Immature natural killer cell (primary cell): ENCODE measurements at regions not wholly inside any gene's neighbourhood (a gene's known extent, or its start where the extent isn't known, plus 50 kb on each side); places are given as distances from the start of the nearest gene placed in this dataset.
A peak's percentile ranks its signal among the peaks of the same experiment; 100 is the strongest.
"Not testable (repeated sequence)": the region's sequence is repeated elsewhere in the genome, so short reads cannot be mapped to it uniquely, and the experiment has no call there.

Experiments
- DNase-seq, 3 donors: peaks; one replicate each; pipeline ENCODE4 v3.0.0; 2022; ENCODE audit warnings: mixed read lengths in 1 of 3
- H3K27ac Mint-ChIP-seq, 6 donors: one replicate each; pipeline ENCODE4 v1.8.0; 2020; ENCODE audit warnings: mixed read lengths in 6 of 6, mild to moderate bottlenecking in 5 of 6, inconsistent platforms in 4 of 6, moderate library complexity in 3 of 6
- H3K27me3 Mint-ChIP-seq, 3 donors: one replicate each; pipeline ENCODE4 v1.8.0; 2020 to 2021; ENCODE audit warnings: low read depth in 3 of 3, mild to moderate bottlenecking in 3 of 3, mixed read lengths in 3 of 3, moderate library complexity in 3 of 3, inconsistent platforms in 1 of 3
- H3K36me3 Mint-ChIP-seq, 3 donors: one replicate each; pipeline ENCODE4 v1.8.0; 2020; ENCODE audit warnings: mixed read lengths in 3 of 3, inconsistent platforms in 2 of 3, mild to moderate bottlenecking in 2 of 3
- H3K4me1 Mint-ChIP-seq, 2 donors: one replicate each; pipeline ENCODE4 v1.8.0; 2020; ENCODE audit warnings: inconsistent platforms in 2 of 2, mild to moderate bottlenecking in 2 of 2, mixed read lengths in 2 of 2, moderate library complexity in 1 of 2
- H3K4me3 Mint-ChIP-seq, 5 donors: one replicate each; pipeline ENCODE4 v1.8.0; 2020; ENCODE audit warnings: mild to moderate bottlenecking in 5 of 5, mixed read lengths in 5 of 5, inconsistent platforms in 3 of 5, moderate library complexity in 3 of 5
- H3K9me3 Mint-ChIP-seq, 6 donors: one replicate each; pipeline ENCODE4 v1.8.0; 2020; ENCODE audit warnings: mild to moderate bottlenecking in 6 of 6, mixed read lengths in 6 of 6, inconsistent platforms in 4 of 6, moderate library complexity in 3 of 6

DNA sequence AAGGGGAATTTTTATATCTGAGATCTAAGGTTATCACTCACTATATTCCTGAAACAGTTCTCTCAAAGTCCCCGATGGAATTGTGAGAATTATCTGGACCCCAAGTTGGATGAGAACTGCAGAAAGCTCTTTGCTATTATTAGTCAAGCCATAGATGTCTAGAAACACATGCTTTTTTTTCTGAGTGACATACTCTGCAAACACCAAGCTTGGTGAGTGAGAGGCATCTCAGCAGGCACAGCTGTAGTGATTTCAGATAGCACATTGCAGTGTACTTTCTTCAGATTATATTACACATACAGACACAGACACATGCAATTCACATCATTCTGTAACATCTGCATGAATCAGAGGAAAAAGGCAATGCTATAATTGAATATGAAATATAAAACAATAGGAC is 111.1 kb upstream of the UFL1 start:
- DNase-seq: no peak
- Mint-ChIP-seq H3K9me3 (peaks cover 0 to 3% (median 0%) of the 10 kb centered on the region in 6 donors), H3K27ac (no peak overlapping the region), H3K36me3 (no peaks in the 10 kb centered on the region), H3K27me3 (peaks cover 0 to 3% (median 0%) of the 10 kb centered on the region in 3 donors), H3K4me1 (no peaks in the 10 kb centered on the region), H3K4me3 (no peak overlapping the region)

DNA sequence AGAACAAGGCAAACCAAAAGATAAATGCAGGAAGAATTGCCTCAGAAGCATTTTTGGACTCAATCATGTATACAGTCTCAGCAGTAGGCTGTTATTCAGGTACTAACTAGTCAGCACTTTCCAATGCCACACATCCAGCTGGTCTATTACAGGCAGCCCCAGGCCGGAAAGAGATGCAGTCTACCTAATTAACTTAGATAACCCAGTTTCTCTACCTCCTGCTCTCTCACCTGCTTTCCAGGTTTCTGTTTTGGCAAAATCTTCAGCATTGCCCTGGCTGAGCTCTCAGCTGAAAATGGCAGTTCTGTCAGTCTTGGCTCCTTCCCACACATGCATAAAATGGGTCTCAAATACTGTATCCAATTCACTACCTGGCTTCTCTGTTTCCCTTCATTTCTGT is 101.3 kb upstream of the UFL1 start:
- Mint-ChIP-seq H3K27ac (no peak overlapping the region), H3K9me3 (peaks cover 2 to 8% (median 6%) of the 10 kb centered on the region in 6 donors), H3K4me3 (no peak overlapping the region), H3K36me3 (no peaks in the 10 kb centered on the region), H3K27me3 (peaks cover 2 to 4% (median 2%) of the 10 kb centered on the region in 3 donors), H3K4me1 (no peaks in the 10 kb centered on the region)
- DNase-seq: no peak

DNA sequence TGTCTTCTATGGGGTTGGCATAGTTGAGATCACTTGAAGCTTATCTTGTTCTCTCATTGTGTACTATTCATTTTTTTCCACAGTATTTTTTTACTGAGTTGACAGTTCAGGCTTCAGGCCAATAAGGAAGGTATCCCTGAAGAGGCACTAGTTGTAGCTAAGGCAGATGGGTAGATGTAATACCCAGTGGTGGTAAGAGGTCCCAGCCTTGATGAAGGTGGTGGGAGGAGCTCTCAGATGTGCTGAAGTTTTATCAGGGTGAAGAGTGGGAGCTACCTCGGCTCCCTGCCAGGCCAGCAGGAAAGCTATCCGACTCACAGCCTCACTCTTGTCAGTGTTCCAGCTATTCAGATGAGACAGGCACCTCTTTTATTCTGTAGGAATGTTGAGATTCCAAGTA is 87.7 kb upstream of the UFL1 start:
- peaks cover 0 to 3% (median 3%) of the 10 kb centered on the region in 3 donors for H3K27me3 Mint-ChIP-seq
- H3K27ac Mint-ChIP-seq: no peak overlapping the region
- no peak overlapping the region for H3K4me3 Mint-ChIP-seq
- no peak for DNase-seq
- H3K36me3 Mint-ChIP-seq: peaks cover 0 to 3% (median 0%) of the 10 kb centered on the region in 3 donors
- H3K9me3 Mint-ChIP-seq: peaks cover 7 to 37% (median 15%) of the 10 kb centered on the region in 6 donors
- H3K4me1 Mint-ChIP-seq: no peaks in the 10 kb centered on the region

DNA sequence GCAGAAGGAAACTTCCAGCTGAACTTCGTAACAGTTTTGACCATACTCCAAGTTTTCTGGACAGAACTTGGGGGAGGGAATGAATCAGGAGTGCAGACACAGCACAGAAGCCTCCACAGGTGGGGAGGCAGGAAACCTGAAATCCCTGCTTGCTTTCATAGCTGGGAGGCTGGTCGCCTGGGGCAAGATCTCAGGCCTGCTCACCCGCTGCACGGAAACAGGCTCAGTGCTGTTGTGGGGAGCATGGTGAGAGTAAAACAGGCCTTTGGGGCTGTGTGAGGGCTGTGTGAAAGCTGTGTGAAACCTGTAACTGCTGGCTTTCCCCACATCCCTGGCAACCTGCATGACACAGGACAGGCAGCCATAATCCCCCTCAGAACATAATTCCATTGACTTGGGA is 85.2 kb upstream of the UFL1 start:
- DNase-seq: no peak
- peaks cover 0 to 5% (median 0%) of the 10 kb centered on the region in 3 donors for H3K27me3 Mint-ChIP-seq
- peaks cover 7 to 35% (median 13%) of the 10 kb centered on the region in 6 donors for H3K9me3 Mint-ChIP-seq

DNA sequence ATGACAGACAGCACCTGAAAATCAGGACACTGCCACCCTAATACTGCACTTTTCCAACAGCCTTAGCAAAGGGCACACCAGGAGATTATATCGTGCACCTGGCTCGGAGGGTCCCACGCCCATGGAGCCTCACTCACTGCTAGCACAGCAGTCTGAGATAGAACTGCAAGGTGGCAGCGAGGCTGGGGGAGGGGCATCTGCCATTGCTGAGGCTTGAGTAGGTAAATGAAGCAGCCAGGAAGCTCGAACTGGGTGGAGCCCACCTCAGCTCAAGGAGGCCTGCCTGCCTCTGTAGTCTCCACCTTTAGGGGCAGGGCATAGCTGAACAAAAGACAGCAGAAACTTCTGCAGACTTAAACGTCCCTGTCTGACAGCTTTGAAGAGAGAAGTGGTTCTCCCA is 84.4 kb upstream of the UFL1 start:
- H3K27ac Mint-ChIP-seq, H3K4me1 Mint-ChIP-seq, H3K36me3 Mint-ChIP-seq, H3K27me3 Mint-ChIP-seq, H3K4me3 Mint-ChIP-seq, DNase-seq: not testable (repeated sequence)
- H3K9me3 Mint-ChIP-seq: peaks cover 7 to 31% (median 11%) of the 10 kb centered on the region in 6 donors

More for the DNA sequence above, 85.2 kb upstream of the UFL1 start:
- Mint-ChIP-seq H3K4me1 (no peaks in the 10 kb centered on the region), H3K27ac (no peak overlapping the region), H3K36me3 (peaks cover 0 to 3% (median 0%) of the 10 kb centered on the region in 3 donors), H3K4me3 (no peak overlapping the region)

DNA sequence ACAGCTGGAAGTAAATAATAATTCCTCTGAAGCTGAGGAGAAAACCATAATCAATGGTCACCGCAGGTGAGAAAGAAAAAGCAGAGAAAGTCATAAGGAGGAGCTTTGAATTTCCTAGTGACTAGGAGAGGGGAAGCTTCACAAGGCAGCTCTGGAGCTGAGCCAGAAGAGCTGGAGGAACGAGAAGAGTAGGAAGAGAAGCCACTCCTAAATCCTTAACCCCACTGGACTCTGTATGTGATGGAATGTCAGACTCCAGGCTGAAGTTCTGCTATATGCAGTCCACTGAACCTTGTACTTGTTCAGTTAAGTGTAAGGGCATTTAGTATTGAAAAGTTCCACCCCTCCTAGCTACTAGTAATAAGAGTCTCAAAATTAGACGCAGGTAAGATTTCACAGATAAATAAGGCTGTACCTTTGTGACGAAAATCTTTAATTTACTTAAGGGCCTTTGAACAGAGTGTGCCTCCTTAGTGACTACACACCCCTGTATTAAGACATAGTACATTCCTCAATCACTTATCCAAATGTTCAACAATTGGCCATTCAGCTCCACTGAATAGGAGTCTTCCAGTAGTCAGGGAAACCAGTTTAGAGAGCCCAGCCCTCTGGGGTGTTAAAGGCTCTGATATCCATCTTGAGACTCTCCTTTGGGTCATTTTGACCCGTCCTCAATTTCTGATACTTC is 71.4 kb upstream of the UFL1 start:
- no peaks in the 10 kb centered on the region for H3K36me3 Mint-ChIP-seq
- no peak for DNase-seq
- no peak overlapping the region for H3K4me3 Mint-ChIP-seq
- peaks cover 0 to 1% (median 0%) of the 10 kb centered on the region in 3 donors for H3K27me3 Mint-ChIP-seq
- no peaks in the 10 kb centered on the region for H3K4me1 Mint-ChIP-seq
- H3K9me3 Mint-ChIP-seq: peaks cover 0 to 6% (median 0%) of the 10 kb centered on the region in 6 donors
- no peak overlapping the region for H3K27ac Mint-ChIP-seq

DNA sequence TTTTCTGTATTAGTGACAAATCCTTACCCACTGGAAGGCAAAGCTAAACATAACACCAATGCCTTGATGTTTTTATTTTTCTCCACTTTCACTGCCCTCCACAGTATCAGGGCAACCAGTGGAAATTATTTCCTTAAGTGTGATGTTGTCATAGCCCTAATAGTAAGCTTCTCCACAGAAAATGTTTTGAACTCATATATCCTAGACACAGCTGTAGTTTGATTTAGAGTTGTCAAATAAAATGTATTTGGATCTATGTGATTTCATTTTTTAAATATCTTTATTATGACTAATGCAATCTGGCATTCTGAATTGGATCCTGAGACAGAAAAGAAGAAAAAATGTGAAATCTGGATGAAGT is 70.9 kb upstream of the UFL1 start:
- Mint-ChIP-seq H3K27ac (no peak overlapping the region), H3K4me3 (no peak overlapping the region), H3K9me3 (peaks cover 0 to 2% (median 0%) of the 10 kb centered on the region in 6 donors), H3K27me3 (peaks cover 0 to 1% (median 0%) of the 10 kb centered on the region in 3 donors), H3K4me1 (no peaks in the 10 kb centered on the region), H3K36me3 (no peaks in the 10 kb centered on the region)
- no peak for DNase-seq

DNA sequence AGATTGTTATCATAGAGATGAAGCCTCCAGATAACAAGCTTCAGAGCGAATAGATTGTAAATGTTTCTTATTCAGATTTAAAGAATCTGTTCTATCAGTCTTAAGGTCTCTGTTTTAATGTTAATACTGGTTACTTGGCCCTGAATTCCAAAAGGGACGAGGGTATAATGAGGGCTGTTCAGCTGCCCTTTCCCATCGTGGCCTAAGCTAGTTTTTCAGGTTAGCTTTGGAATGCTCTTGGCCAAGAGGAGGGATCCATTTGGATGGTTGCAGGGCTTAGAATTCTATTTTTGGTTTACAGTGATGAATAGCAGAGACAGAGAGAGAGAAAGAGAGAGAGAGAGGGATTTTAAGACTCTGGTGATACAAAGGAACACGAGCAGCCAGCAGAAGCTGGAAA is 62.8 kb upstream of the UFL1 start:
- Mint-ChIP-seq H3K36me3 (no peaks in the 10 kb centered on the region), H3K27ac (no peak overlapping the region), H3K9me3 (peaks cover 0 to 6% (median 0%) of the 10 kb centered on the region in 6 donors), H3K4me1 (no peaks in the 10 kb centered on the region), H3K4me3 (no peak overlapping the region), H3K27me3 (peaks cover 4 to 8% (median 5%) of the 10 kb centered on the region in 3 donors)
- no peak for DNase-seq

DNA sequence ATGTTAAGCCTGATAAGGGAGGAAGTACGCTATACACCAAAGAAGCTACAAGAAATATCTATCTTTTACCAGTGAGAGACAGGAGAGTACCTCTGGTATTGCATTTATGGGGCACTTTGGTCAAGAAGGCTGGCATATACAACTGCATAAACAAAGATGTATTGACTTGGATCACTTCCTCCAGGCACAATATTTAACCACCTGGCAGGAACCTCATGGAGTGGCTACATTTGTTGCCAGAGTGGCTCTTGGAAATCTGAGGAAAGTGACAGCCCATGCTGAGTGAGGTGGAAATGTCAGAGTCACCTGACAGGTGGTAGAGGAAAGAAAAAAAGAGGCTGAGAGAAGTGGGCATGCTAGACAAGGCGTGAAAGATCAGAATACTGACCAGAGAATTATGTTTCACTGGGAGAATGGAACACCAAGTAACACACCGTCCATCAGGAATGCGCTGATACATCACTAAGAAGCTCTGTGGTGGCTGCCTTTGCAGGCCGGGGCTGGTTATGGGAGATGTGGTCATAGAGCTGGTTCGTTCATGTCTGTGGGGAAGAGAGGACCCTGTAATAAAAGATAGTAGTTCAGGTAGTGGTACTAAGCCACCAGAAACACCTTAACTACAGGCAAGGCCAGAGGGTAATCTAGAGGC is 61.4 kb upstream of the UFL1 start:
- Mint-ChIP-seq H3K4me3 (no peak overlapping the region), H3K27ac (no peak overlapping the region), H3K9me3 (peaks cover 0 to 6% (median 0%) of the 10 kb centered on the region in 6 donors), H3K4me1 (peaks cover 5 to 6% of the 10 kb centered on the region in 2 donors), H3K27me3 (peaks cover 3 to 8% (median 5%) of the 10 kb centered on the region in 3 donors), H3K36me3 (no peaks in the 10 kb centered on the region)
- DNase-seq: no peak

DNA sequence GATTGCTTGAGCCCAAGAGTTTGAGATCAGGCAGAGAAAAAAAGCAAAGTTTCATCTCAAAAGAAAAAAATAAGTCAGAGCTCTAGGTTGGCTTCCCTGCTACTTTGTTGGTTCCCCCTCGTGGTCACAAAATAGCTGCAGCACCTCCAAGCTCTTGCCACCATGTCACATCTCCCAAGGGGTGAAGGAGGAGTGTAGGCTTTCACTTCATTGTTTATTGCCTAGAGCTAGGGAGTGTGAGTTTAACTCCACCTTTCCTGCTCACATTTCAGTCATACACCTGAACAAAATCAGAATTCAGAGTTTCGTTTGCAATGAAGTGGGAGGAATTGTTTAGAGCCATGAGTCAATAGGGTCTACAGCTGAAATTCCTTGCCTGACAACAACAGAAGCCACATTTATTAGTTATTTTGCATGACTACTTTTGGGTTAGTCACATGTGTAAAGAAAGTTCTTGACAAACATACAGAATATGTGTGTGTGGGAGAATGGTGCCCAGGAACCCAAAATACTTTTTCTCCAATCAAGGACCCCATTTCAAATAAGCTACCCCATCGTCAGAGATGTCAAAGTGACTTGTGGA is 56.2 kb upstream of the UFL1 start:
- Mint-ChIP-seq H3K4me3 (peak overlapping the region in 3 of 5 donors; percentile 7 to 50 (median 9)), H3K27ac (no peak overlapping the region), H3K9me3 (peaks cover 0 to 2% (median 0%) of the 10 kb centered on the region in 6 donors), H3K27me3 (peaks cover 2 to 4% (median 3%) of the 10 kb centered on the region in 3 donors), H3K4me1 (peaks cover 25 to 29% of the 10 kb centered on the region in 2 donors), H3K36me3 (no peaks in the 10 kb centered on the region)
- no peak for DNase-seq

DNA sequence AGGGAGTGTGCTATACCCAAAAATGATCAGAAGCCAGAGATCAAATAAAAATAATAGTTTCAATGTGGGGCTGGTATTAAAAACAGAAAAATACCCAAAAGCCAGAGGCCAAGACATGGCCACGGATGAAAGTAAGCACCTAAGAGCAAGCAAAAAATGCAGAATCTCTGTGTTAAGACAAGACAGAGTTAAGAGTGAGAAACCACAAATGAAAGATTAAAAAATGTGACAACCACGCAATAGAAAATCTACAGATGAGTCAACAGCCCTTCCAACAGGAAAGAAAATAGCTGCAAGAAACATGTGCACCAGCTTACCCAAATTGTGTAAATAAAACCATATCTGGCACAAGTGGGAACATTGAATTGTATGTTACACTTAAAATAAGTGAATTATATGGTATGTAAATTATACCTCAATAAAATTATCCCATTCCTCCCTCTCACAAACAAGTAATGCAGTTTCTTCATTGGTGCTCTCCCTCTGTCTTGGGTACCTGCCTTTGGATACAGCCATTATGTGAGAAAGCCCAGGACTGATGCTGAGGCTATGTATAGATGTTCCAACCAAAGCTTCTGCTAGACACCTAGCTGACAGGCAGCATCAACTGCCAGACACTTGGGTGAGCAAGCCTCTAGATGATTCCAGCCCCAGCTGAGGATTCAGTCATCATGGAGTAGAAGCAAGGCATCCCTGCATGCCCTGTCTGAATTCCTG is 55.3 kb upstream of the UFL1 start:
- peak overlapping the region in 4 of 6 donors; percentile 1 to 36 (median 24) for H3K27ac Mint-ChIP-seq
- H3K4me1 Mint-ChIP-seq: peaks cover 25 to 29% of the 10 kb centered on the region in 2 donors
- H3K27me3 Mint-ChIP-seq: peaks cover 2 to 4% (median 2%) of the 10 kb centered on the region in 3 donors
- H3K4me3 Mint-ChIP-seq: peak overlapping the region in 4 of 5 donors; percentile 11 to 57 (median 28)
- no peaks in the 10 kb centered on the region for H3K9me3 Mint-ChIP-seq
- peak; percentile 24 to 49 (median 31) for DNase-seq
- no peaks in the 10 kb centered on the region for H3K36me3 Mint-ChIP-seq

DNA sequence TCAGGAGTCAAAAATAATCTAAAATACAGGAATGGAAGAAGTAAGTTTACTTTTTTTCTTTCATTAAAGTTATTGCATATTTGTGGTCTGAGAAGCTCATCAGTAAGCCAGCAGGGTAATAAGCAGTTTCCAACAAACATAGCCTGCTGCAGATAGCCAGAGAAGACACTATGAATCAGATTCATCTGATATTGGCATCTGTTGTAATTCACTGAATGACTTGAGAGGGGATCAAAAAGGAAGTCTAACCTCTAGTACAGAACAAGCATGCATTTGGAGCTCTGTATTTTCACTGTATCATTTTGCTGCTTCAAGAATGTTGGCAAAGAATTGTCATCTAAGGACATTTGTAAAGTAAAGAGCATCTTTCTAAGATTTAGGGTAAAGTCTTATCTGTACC is 53.8 kb upstream of the UFL1 start:
- Mint-ChIP-seq H3K36me3 (no peaks in the 10 kb centered on the region), H3K4me3 (no peak overlapping the region), H3K4me1 (peaks cover 25 to 29% of the 10 kb centered on the region in 2 donors), H3K27ac (no peak overlapping the region), H3K27me3 (peaks cover 3 to 5% (median 4%) of the 10 kb centered on the region in 3 donors), H3K9me3 (peaks cover 0 to under 1% (median 0%) of the 10 kb centered on the region in 6 donors)
- DNase-seq: no peak

DNA sequence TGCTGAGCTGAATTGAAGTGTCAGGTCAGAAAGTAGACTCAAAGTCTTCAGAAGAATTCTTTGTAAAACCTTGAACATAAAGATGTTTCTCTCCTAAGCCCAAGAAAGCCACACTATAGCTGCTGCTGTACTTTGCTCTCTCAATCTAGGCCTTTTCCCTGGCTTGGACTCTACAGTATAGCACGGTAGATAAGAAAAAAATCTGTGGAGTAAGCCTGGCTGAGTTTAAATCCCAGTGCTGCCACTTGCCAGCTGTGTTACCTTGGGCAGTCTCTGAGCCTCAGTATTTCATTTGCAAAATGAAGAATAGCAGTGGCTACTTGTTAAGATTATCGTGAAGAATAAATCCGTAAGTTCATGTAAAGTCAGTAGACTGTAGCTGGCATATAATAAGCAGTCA is 53.3 kb upstream of the UFL1 start:
- DNase-seq: no peak
- Mint-ChIP-seq H3K27ac (no peak overlapping the region), H3K4me1 (peaks cover 25 to 29% of the 10 kb centered on the region in 2 donors), H3K4me3 (no peak overlapping the region), H3K9me3 (peaks cover 0 to 2% (median 0%) of the 10 kb centered on the region in 6 donors), H3K36me3 (no peaks in the 10 kb centered on the region), H3K27me3 (peaks cover 3 to 5% (median 4%) of the 10 kb centered on the region in 3 donors)
